Activated CD8-positive, alpha-beta T cell treated with anti-CD3 and anti-CD28 coated beads for 36 hours (primary cell): ENCODE measurements at regions not wholly inside any gene's neighbourhood (a gene's known extent, or its start where the extent isn't known, plus 50 kb on each side); places are given as distances from the start of the nearest gene placed in this dataset.

Experiments
- ATAC-seq: fragments of 200-7000 bp; cut with Tn5 transposase; one replicate; pipeline ENCODE4 v1.10.0; 2021; ENCODE audit warnings: mild to moderate bottlenecking, moderate library complexity
- CTCF ChIA-PET: fragments of 350-600 bp; sonication (Branson Sonifier 250); formaldehyde crosslinking; loops from one replicate; lab custom pipeline; 2021; ENCODE audit warnings: antibody characterized with exemption; lab: Charles Lee
- POLR2A ChIA-PET: fragments of 350-600 bp; sonication (Branson Sonifier 250); formaldehyde crosslinking; loops from one replicate; lab custom pipeline; 2021; ENCODE audit warnings: antibody characterized with exemption; lab: Charles Lee
- DNase-seq: peaks from one replicate; pipeline ENCODE4 v3.0.0-alpha.2; 2020
- H3K27ac Mint-ChIP-seq: one replicate; pipeline ENCODE4 v1.8.0; 2021; ENCODE audit warnings: mild to moderate bottlenecking, mixed read lengths
- H3K27me3 Mint-ChIP-seq: one replicate; pipeline ENCODE4 v1.8.0; 2021; ENCODE audit warnings: mixed read lengths
- H3K36me3 Mint-ChIP-seq: one replicate; pipeline ENCODE4 v1.8.0; 2021; ENCODE audit warnings: low read depth, mixed read lengths
- H3K4me1 Mint-ChIP-seq: one replicate; pipeline ENCODE4 v1.8.0; 2021; ENCODE audit warnings: low read depth, mixed read lengths
- H3K4me3 Mint-ChIP-seq: one replicate; pipeline ENCODE4 v1.8.0; 2021; ENCODE audit warnings: mild to moderate bottlenecking, moderate library complexity, mixed read lengths
- H3K9me3 Mint-ChIP-seq: one replicate; pipeline ENCODE4 v1.8.0; 2021; ENCODE audit warnings: mixed read lengths
- intact Hi-C: fragments of 100-400 bp; cut with micrococcal nuclease; formaldehyde crosslinking; loops from one replicate; pipeline ENCODE4 v1.10.0; 2022
- TF ChIP-seq, protein P1 (sequence below): fragments of 200-600 bp; IDR thresholded peaks from one replicate; pipeline ENCODE4 v1.8.0; 2022; ENCODE audit warnings: antibody characterized with exemption, mild to moderate bottlenecking

DNA sequence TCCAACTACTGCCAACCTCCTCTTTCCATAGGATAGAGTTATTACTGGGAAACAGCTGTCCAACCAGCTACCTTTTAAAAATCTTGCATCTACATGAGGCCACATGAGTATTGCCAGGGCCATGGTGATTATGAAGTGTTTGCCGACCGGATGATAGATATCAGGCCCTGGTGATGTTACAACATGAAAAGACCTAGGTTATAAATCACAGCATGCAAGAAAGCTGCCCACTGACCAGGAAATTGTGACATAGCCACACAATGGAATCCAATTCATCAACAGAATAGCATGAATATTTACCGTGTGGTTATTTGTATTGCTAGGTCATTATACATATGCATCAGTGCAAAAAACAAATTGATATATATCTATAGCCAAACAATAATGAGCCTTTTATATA lies 517.0 kb downstream of the INHBA start:
- Mint-ChIP-seq H3K27me3 (no peaks in the 10 kb centered on the region), H3K36me3 (no peaks in the 10 kb centered on the region), H3K27ac (no peak overlapping the region), H3K9me3 (peaks cover 4% of the 10 kb centered on the region), H3K4me3 (no peak overlapping the region), H3K4me1 (no peaks in the 10 kb centered on the region)
- intact Hi-C loops, result no loop called here
- CTCF ChIA-PET, result no interaction called here
- ATAC-seq (no peak), DNase-seq (no peak)
- TF ChIP-seq, protein P1, sequence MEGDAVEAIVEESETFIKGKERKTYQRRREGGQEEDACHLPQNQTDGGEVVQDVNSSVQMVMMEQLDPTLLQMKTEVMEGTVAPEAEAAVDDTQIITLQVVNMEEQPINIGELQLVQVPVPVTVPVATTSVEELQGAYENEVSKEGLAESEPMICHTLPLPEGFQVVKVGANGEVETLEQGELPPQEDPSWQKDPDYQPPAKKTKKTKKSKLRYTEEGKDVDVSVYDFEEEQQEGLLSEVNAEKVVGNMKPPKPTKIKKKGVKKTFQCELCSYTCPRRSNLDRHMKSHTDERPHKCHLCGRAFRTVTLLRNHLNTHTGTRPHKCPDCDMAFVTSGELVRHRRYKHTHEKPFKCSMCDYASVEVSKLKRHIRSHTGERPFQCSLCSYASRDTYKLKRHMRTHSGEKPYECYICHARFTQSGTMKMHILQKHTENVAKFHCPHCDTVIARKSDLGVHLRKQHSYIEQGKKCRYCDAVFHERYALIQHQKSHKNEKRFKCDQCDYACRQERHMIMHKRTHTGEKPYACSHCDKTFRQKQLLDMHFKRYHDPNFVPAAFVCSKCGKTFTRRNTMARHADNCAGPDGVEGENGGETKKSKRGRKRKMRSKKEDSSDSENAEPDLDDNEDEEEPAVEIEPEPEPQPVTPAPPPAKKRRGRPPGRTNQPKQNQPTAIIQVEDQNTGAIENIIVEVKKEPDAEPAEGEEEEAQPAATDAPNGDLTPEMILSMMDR, result no peak
- POLR2A ChIA-PET, result no interaction called here

DNA sequence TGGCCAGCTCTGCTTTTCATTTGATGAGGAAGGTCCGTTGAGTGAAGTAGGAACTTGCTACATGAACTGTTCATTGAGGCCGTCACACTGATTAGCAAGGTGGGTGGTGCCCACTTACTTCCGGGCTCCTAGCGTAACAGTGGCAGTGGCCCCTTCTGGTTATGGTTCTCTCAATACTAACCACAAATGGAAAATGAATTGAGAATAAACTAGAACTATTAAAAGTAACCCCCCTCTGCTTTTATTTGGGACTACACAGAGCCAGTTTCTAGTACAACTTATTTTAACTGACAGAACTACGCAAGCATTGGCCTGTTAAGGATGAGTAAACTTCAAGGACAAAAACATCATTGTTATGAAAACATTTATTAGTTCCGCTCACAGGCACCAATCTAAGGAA lies 519.1 kb downstream of the INHBA start:
- Mint-ChIP-seq H3K9me3 (peaks cover 4% of the 10 kb centered on the region), H3K4me1 (no peaks in the 10 kb centered on the region), H3K27me3 (no peaks in the 10 kb centered on the region), H3K4me3 (no peak overlapping the region), H3K27ac (no peak overlapping the region), H3K36me3 (no peaks in the 10 kb centered on the region)
- intact Hi-C loops, result no loop called here
- ATAC-seq, result no peak
- no peak for DNase-seq
- ChIA-PET POLR2A (no interaction called here), CTCF (no interaction called here)
- TF ChIP-seq, protein P1, result no peak

DNA sequence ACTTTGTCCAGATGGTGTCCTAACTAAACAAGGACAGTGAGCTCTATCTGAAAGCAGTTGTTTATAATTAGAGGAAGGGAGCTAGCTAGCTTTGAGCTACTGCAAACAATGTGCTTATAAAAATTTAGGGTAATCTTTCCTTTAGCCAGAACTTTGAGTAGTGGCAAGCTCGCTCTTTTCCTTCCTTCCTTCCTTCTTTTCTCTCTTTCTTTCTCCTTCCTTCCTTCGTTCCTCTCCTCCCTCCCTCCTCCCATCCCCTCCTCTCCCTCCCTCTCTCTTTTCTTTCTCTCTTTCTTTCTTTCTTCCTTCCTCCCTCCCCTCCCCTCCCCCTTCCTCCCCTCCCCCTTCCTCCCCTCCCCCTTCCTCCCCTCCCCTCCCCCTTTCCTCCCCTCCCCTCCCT lies 520.1 kb downstream of the INHBA start:
- TF ChIP-seq, protein P1, result no peak
- Mint-ChIP-seq H3K36me3 (no peaks in the 10 kb centered on the region), H3K27ac (no peak overlapping the region), H3K4me3 (no peak overlapping the region), H3K4me1 (no peaks in the 10 kb centered on the region), H3K9me3 (peaks cover 4% of the 10 kb centered on the region), H3K27me3 (no peaks in the 10 kb centered on the region)
- no peak for DNase-seq
- ChIA-PET POLR2A (no interaction called here), CTCF (no interaction called here)
- no peak for ATAC-seq
- intact Hi-C loops, result no loop called here

DNA sequence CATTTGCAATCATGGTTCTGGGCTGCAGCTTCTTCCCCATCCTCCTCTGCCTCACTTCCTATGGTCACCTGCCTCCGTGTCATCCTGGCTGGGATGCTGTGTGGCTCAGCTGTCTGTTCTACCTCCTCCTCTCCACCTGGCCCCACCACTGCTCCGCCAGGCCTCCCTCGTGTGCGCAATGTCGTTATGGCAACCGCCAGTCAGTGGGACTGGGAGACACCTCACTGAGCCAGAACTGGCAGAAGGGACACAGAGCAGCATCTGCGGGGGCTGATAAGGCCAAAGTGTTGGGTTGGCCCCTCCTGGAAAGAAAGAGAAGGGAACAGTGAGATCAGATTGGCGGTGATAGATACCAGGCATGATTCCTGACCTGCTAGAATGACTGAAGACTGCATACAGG lies 527.5 kb downstream of the INHBA start:
- CTCF ChIA-PET, result interaction anchor here (1.0 kb wide), 1 partner anchor 10 kb away, joined by 3 read pairs; no protein-coding TSS in a partner anchor

DNA sequence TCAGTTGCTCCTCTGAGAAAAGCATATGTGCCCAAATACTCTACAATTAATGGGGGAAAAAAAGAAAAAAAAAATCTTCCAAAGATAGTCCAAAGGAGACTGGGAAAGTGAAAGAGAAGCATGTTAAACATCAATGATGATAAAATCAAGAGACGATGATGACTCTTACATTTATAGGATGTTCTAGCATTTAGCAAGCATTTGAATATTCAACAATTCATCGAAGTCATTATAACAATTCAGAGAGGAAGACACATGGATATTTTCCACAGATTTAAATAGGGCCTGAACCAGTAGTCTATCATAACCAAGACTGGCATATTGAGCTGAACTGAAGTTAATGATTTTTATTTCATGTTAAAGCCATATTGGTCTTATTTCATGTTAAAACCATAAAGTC lies 528.4 kb downstream of the INHBA start:
- TF ChIP-seq, protein P1, result no peak
- ATAC-seq (no peak), DNase-seq (no peak)
- no peaks in the 10 kb centered on the region for H3K4me1 Mint-ChIP-seq
- no peaks in the 10 kb centered on the region for H3K36me3 Mint-ChIP-seq
- ChIA-PET POLR2A (no interaction called here), CTCF (no interaction called here)
- H3K27ac Mint-ChIP-seq, result no peak overlapping the region
- intact Hi-C loops, result no loop called here
- H3K9me3 Mint-ChIP-seq, result peaks cover 2% of the 10 kb centered on the region
- H3K4me3 Mint-ChIP-seq, result no peak overlapping the region
- H3K27me3 Mint-ChIP-seq, result no peaks in the 10 kb centered on the region

More for the DNA sequence above, 527.5 kb downstream of the INHBA start:
- intact Hi-C loops, result no loop called here
- POLR2A ChIA-PET, result no interaction called here
- Mint-ChIP-seq H3K36me3 (no peaks in the 10 kb centered on the region), H3K9me3 (no peaks in the 10 kb centered on the region), H3K4me1 (no peaks in the 10 kb centered on the region), H3K27me3 (no peaks in the 10 kb centered on the region), H3K4me3 (no peak overlapping the region), H3K27ac (no peak overlapping the region)
- no peak for ATAC-seq
- DNase-seq, result no peak
- TF ChIP-seq, protein P1, result no peak
